Smooth muscle cell of the brain vasculature (primary cell): ENCODE measurements at regions not wholly inside any gene's neighbourhood (a gene's known extent, or its start where the extent isn't known, plus 50 kb on each side); places are given as distances from the start of the nearest gene placed in this dataset.

Experiments
- DNase-seq: peaks from one replicate; pipeline ENCODE4 v3.0.0-alpha.2; 2012; ENCODE audit warnings: low read depth, low spot score

DNA sequence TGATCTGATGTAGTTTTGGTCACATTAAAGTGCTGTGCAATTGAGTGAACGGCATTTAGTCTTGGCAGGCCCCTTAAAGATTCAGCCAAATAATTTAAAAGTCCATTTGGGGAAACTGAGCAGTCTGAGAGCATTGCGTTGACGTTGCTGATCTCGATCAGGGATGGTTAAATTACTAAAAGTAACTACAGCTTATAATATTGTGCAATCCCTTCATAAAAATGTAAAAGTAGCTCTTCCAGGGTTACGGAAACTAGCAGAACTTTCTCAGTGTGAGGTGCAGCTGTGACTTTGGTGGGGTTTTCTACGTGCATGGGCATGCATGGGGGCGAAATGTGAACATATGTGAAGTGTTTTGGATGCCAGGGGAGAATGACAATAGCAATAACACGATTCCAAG, 184.5 kb upstream of the RNF32 start:
- DNase-seq = no peak

- DNase-seq = no peak
Observed at GRCh38 chr7:156450473-156450872, 190.1 kb upstream of the RNF32 start.

DNA sequence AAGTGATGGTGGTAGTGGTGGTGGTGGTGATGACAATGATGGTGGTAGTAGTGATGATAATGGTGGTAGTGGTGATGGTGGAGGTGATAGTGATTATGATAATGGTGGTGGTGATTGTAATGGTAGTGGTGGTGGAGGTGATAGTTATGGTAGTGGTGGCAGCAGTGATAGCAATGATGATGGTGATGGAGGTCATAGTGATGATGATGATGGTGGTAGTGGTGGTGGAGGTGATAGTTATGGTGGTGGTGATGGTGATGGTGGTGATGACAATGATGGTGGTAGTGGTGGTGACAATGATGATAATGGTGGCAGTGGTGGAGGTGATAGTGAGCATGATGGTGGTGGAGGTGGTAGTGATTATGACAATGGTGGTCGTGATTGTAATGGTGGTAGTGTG, 191.7 kb upstream of the RNF32 start:
- no peak for DNase-seq

GRCh38 chr7:156446990-156447389, 193.6 kb upstream of the RNF32 start:
- DNase-seq = no peak

GRCh38 chr7:156445997-156446761, 194.4 kb upstream of the RNF32 start:
- no peak for DNase-seq

DNA sequence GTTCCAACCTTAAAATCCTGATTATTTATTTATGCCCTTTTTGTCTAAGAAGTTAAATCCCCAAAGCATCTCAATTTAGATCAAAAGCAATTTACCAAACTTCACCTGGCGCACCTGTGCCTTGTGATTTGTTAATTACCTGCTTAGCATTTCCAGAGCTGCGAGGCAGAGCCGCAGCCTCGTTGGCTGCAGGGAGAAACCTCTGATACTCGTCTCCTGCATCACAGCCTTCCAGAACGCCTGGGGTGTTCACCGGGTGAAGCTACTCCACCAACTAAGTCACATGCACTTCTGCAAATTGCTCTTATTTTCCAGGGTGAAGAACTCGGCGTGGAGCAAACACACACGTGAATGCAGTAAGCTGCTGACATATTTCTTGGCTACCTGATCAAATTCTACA, 198.1 kb upstream of the RNF32 start:
- no peak for DNase-seq

GRCh38 chr7:156440456-156440855, 200.1 kb upstream of the RNF32 start:
- DNase-seq = no peak

DNA sequence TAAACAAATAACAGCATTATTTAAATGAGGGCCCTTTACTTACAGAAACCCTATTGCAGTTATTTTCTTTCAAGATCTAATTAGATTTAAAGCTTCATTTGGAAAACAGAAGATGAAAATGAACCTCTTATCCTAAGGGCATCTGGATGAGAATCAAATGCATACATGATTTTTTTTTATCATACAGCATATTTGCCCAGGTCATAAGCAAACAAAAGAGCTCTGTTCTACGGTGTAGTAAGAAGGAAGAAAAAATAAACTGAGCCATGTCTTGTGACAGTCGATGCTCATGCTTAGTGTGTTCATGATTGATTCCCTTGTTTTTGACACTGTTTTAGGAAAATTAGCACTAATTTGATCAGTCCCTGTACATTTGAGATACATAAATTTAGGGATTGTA, 202.6 kb upstream of the RNF32 start:
- no peak for DNase-seq

GRCh38 chr7:156437021-156437614, 203.5 kb upstream of the RNF32 start:
- DNase-seq = no peak

DNA sequence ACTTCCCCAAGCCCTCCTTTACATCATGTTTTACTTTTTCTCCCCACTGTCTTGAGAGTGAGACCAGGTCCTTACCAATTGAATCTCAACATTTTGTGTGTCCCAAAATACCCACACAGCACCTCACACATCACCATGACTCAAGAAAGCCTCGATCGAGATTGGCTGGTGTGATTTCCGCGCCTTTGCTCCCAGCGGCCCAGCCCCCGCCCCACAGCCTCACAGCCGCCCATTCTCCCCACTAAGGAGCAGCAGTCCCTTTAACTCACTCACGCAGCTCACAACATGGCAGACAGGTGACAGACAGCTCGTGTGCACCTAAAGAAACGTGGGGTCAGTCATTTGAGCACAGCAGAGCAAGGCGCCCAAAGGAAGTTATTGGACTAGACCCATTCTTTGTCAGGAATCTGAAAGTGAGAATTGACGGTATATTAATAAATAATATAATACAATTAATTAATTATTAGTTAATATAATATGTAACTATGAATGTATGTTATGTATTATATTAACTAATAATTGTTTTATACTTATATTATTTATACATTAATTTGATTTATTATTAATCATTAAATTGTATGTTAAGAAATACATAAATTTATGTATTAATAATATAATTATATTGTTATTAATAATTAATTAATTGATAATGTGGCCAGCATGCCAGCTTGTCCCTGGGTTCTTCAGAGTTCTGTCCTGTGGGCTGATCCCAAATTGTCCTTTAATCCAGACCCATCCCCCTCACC, 204.9 kb upstream of the RNF32 start:
- DNase-seq = no peak

DNA sequence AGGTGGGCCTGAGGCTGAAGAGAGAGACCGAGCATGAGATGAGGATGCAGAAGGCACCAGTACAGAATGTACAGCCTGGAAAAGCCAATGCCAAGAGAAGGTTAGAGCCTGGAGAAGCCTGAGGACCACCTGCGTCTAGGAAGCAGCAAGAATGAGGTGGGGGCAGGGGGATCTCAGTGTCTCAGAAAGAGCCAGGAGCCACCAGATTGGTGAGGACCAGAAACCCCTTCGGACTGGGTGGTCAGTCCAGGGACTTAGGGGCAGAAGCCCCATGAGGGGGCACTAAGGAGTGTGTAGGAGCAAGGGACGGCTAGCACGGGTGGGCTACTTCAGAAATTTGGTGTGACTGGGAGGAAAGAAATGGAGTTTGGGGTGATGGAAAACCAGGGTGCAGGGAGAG, 205.9 kb upstream of the RNF32 start:
- DNase-seq = no peak

DNA sequence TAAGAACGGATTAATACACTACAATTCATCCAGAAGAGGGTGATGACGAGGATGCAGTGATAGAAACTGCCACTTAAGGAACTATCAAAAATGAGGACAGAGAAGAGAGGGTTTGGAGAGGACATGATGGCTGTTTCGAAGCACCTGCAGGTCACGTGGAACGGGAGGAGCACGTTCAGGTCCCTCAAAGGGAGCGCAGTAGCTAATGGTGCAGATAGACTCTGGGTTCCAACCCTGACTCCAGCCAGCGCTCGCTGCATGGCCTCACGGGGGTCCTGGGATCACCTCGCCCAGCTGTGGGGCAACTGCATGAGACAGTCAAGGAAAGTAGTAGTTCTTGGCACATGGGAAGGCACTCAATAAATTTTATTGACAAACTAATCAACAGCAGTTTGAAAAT, 208.6 kb upstream of the RNF32 start:
- DNase-seq = no peak

- DNase-seq = no peak
Observed at GRCh38 chr7:156430109-156430508, 210.5 kb upstream of the RNF32 start.

GRCh38 chr7:156429514-156429913, 211.1 kb upstream of the RNF32 start:
- no peak for DNase-seq

- no peak for DNase-seq
Observed at GRCh38 chr7:156423876-156424275, 216.7 kb upstream of the RNF32 start.

- no peak for DNase-seq
Observed at GRCh38 chr7:156420496-156420895, 220.1 kb upstream of the RNF32 start.

- no peak for DNase-seq
Observed at GRCh38 chr7:156419782-156420181, 220.8 kb upstream of the RNF32 start.

DNA sequence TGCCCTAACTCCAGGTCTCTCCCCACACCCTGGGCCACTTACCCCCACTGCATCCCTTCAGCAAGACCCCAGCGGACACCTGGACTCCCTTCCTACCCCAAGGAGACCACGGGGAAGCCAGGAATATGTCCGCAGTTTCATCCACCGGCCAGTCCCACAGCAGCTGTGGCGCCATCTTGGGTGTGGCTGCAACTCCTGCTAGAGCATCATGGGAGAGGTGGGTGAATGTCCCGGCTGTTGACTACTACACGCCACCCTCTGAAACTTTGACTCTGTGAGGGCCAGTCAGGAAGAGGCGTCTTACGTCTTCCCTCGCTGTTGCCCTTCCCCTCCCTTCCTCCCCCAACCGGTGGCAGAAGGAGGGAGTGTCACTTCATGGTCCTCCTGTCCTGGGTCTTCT, 238.3 kb upstream of the RNF32 start:
- no peak for DNase-seq

DNA sequence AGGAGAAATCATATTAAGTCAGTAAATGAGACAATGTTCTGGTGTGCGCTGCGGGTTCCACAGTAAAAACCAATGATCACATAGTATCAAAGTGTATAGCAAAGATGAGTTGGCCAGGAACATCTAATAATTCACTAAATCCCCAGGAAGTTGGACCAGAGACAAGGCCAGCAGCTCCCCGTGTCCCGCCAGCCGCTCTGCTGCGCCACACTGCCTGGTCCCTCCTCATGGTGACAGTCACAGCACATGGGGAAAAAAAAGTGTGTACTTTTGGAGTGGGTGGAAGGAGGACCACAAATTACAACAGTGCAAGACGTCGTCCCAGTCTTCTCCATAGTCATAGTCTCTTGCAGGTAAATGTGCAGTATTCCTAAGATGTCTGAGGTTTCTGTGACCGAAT, 239.0 kb upstream of the RNF32 start:
- DNase-seq = no peak

GRCh38 chr7:156400046-156400445, 240.5 kb upstream of the RNF32 start:
- DNase-seq = no peak

DNA sequence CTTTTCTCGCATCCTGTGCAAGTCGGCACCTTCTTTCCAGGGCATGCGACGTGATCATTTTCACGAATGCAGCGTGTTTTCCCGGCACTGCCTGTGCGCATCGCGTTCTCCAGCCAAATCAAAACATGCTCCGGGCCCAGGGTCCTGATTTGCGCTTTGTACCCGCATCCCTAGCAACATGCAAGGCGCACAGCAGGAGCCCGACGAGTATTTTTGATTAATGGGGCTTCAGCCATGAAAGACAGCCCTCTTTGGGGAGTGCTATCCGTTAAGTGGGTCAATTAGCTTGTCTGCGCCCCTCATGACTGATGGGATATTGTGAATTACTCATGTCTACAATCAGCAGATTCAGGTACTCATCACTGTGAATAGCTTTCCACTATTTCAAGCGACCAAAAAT, 243.3 kb upstream of the RNF32 start:
- no peak for DNase-seq

GRCh38 chr7:156389116-156389692, 251.4 kb upstream of the RNF32 start:
- DNase-seq = no peak

- DNase-seq = no peak
Observed at GRCh38 chr7:156386097-156386496, 254.5 kb upstream of the RNF32 start.
